NCI-H2227 treated with DMSO at 0.1 percent for 48 hours (cell line): ENCODE measurements at regions not wholly inside any gene's neighbourhood (a gene's known extent, or its start where the extent isn't known, plus 50 kb on each side); places are given as distances from the start of the nearest gene placed in this dataset.
"Not testable (repeated sequence)": the region's sequence is repeated elsewhere in the genome, so short reads cannot be mapped to it uniquely, and the experiment has no call there.

Experiments used
- DNase-seq: peaks from one replicate; lab custom pipeline; 2025; lab: John Stamatoyannopoulos, UW

- DNase-seq = peak; percentile 1
Measured at GRCh38 chr3:72082186-72082715, 297.3 kb upstream of the PROK2 start.

- DNase-seq = no peak
Measured at GRCh38 chr3:72081471-72082185, 296.7 kb upstream of the PROK2 start.

DNA sequence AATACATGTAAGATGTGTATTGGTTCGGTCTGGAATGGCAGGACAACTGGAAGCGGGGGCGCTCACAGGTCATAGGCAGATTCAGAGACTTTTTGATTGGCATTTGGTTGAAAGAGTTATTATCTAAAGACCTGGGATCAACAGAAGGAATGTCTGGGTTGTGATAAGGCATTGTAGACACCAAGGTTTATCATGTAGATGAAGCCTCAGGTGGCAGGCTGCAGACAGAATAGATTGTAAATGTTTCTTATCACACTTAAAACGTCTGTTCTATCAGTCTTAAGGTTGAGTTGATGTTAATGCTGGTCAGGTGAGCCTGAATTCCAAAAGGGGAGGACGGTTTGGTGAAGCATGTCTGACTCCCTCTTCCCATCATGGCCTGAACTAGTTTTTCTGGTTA lies 295.9 kb upstream of the PROK2 start:
- no peak for DNase-seq

- DNase-seq = no peak
Measured at GRCh38 chr3:72080095-72080494, 295.1 kb upstream of the PROK2 start.

GRCh38 chr3:72079369-72079872 lies 294.5 kb upstream of the PROK2 start:
- no peak for DNase-seq

DNA sequence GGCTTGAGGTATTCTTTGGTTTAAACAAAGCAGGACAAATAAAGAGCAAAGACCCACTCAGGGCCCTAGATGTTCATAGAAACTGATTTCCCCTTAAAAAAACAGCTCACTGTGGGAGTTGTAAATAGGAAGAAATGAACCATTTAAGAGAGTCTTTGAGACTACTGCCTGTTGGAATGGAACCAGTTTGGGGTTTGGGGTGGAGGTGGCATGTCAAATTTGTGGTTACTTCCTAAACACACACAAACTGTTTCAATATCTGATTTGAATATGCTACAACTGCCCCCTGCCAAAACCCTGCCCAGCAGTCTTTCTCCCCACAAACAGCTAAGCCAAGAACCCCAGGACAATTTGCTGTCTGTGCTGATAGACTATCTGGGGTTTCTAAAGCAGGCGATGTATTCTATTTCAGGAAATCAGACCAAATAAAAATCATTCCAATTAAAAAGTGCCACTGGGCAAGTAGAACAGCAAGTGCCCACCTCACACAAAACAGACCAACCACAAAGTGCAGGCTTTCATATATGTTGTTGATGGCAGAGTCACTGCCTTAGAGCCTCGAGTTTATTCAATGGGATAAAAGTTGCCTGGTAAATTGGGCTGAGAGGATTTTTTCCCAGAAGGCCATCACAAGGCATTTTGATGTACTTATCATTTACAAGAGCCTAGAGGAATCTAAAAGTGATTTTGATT lies 293.9 kb upstream of the PROK2 start:
- no peak for DNase-seq

GRCh38 chr3:72077473-72078259 lies 292.7 kb upstream of the PROK2 start:
- DNase-seq = no peak

DNA sequence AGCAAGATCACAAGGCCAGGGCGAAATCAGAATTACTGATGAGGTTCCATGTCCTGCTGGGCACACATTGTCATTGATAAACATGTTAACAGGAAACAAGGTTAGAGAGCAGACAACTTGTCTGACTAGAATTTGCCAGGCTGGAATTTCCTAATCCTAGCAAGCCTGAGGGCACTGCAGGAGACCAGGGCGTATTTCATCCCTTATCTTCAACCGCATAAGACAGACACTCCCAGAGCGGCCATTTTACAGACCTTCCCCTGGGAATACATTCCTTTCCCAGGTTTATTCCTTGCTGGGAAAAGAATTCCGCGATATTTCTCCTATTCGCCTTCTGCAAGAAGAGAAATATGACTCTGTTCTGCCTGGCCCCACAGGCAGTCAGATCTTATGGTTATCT lies 290.9 kb upstream of the PROK2 start:
- DNase-seq = not testable (repeated sequence)

DNA sequence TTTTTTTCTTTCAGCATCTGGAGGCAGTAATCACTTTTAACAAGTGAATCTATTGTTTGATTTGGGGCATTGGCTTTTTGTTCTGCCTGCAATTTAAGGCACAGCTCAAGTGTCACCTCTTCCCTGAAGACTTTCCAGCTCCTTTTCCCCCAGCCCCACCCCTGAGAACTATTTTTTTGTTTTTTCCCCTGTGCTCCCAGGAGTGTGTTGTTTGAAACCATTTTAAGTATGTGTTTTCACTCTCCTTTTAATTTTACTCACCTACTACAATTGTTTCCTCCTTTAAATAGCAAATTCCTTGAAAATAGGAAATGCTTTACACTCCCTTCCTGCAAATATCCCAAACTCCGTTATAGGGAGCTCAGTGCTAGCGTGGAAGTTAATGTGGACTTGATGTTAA lies 286.7 kb upstream of the PROK2 start:
- no peak for DNase-seq

DNA sequence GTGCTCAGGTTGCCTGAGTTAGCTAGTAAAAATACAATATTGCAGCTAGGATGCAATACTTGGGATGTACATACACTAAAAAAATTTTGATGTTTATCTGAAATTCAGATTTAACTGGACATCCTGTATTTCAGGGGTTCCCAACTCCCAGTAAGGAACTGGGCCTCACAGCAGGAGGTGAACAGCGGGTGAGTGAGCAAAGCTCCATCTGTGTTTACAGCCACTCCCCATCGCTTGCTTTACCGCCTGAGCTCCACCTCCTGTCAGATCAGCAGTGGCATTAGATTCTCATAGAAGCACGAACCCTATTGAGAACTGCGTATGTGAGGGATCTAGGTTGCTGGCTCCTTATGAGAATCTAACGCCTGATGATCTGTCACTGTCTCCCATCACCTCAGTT lies 285.1 kb upstream of the PROK2 start:
- no peak for DNase-seq

GRCh38 chr3:72069543-72069942 lies 284.6 kb upstream of the PROK2 start:
- no peak for DNase-seq

DNA sequence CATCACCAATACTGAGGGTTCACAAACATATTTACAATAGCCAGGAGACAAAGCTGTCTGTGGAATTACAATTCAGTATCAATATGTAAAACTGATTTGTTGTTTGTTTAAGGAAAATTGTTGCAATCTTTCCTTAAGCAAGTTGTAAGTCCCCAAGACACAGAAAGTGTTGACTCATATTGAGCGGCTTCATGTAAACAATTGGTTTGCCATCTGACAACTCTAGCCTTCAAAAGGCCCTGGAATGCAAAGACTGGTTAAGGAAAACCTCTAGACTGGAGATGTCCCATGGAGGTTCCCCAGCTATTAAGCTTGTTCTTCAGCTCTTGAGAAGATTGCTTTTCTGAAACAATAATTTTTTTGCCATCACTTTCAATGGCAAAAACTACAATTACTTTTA lies 283.7 kb upstream of the PROK2 start:
- DNase-seq = no peak

- DNase-seq = no peak
Measured at GRCh38 chr3:72067721-72068120, 282.8 kb upstream of the PROK2 start.

DNA sequence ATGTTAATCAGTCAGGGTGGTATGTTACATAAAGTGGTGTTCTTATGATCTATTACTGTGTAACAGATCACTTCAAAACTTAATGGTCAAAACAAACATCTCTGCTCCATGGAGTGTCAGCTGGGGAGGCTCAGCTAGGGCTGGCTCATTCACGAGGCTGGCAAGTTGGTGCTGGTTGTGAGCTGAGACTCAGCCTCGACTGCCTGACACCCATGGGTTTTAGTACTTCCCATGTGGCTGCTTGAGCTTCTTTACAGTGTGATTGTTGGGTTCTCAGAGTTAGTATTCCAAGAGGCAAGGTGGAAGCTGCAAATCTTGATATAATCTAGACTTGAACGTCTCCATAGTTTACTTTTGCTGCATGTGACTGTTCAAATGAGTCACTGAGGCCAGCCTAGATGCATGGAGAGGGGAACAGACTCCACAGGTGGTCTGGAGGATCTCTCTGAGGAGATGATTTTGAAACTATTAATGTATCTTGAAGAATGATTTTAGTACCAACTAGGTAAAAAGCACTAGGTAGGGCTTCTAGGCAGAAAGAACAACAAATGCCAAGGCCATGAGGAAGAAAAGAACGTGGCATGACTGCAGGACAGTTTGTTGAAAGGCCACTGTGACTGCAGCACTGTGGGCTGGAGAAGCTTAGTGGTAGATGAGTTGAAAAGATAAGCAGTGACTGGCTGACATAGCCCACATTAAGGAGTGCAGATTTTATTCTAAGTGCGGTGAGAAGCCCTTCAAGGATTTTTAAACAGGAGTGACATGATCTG lies 281.1 kb upstream of the PROK2 start:
- no peak for DNase-seq

GRCh38 chr3:72065236-72065635 lies 280.3 kb upstream of the PROK2 start:
- DNase-seq = no peak

GRCh38 chr3:72064727-72065126 lies 279.8 kb upstream of the PROK2 start:
- DNase-seq = not testable (repeated sequence)

DNA sequence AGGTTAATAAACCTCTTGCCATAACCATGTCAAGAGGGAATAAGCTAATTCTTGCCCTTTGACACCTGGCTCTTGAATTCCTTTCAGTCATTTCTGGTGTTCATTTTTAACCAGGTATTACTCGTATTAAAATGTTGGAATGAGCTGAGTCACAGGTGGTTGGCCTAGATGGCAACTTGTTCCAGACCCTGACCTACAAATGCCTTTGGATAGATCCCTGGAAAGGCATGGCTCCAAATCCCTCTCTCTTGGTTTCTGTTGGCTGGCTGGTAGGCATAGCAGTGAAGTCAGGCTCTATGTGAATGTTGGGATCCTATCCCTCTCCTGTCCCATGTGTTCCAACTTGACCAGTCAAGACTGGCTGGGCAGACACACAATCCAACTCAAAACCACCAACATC lies 277.1 kb upstream of the PROK2 start:
- no peak for DNase-seq

DNA sequence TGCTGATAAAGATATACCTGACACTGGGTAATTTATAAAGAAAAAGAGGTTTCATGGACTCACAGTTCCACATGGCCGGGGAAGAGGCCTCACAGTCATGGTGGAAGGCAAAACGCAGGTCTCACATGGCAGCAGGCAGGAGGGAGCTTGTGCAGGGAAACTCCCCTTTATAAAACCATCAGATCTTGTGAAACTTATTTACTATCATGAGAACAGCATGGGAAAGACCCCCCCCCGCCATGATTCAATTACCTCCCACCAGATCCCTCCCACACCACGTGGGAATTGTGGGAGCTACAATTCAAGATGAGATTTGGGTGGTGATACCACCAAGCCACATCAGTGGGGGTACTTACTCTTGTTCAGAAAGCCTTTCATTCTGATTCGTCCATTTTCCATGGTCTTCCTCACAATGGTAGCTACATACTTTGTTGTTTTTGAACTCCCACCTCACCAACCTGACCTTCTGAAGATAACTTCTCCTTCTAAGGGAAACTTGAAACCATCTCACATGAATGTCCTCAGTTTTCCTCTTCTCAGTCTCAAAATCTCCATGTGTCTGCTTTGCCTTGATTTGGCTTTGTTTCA lies 275.6 kb upstream of the PROK2 start:
- DNase-seq = no peak

GRCh38 chr3:72058493-72059081 lies 273.6 kb upstream of the PROK2 start:
- DNase-seq = peak; percentile 34

DNA sequence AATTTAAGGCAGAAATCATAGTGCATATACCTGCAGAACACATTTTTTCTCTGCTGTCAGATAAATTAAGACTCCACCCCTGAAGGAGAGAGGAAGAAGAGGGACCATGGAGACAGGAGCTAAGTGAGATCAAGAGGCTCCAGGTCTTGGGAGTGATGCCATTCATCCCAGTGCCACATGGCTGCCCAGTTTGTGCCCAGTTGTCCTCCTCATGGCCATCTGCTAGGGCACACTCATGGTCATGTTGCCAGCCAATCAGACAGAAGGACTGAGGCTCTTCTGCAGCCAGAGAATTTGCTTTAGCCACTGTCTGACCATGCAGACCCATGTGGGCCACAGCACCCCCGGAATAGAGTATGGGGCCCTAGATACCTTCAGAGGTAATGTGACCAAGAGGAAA lies 270.5 kb upstream of the PROK2 start:
- DNase-seq = no peak

DNA sequence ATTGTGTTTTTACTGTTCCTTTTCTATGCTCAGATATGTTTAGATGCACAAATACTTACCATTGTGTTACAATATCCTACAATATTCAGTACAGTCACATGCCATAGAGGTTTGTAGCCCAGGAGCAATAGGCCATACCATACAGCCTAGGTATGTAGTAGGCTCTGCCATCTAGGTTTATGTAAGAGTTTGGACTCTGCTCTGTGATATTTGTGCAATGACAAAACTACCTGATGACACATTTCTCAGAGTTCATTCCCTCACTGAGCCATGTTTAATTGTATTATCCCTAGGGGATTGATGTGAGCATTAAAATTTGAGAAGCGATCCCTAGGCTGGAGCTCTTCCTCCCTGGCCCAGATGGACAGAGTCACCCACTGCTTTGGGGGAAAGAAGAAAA lies 270.0 kb upstream of the PROK2 start:
- no peak for DNase-seq
